Transverse colon (tissue), 4 donors: ENCODE measurements at regions not wholly inside any gene's neighbourhood (a gene's known extent, or its start where the extent isn't known, plus 50 kb on each side); places are given as distances from the start of the nearest gene placed in this dataset.

Source experiments
- DNase-seq: peaks from one replicate; pipeline ENCODE4 v3.0.0-alpha.2; 2019
- H3K27ac ChIP-seq, 4 donors: fragments of 200-600 bp; sonication (generic); 2 replicates each; pipeline ENCODE4 v1.5.1; 2016 to 2018; ENCODE audit warnings: inconsistent platforms in 4 of 4
- H3K27me3 ChIP-seq: fragments of 200-600 bp; sonication (generic); 2 replicates; pipeline ENCODE4 v1.5.1; 2017; ENCODE audit warnings: inconsistent platforms
- H3K36me3 ChIP-seq, 4 donors: fragments of 200-600 bp; sonication (generic); 2 replicates each; pipeline ENCODE4 v1.5.1; 2017 to 2019; ENCODE audit warnings: inconsistent platforms in 4 of 4
- H3K4me1 ChIP-seq, 4 donors: fragments of 200-600 bp; sonication (generic); 2 replicates each; pipeline ENCODE4 v1.5.1; 2017 to 2020; ENCODE audit warnings: inconsistent platforms in 4 of 4
- H3K4me3 ChIP-seq, 4 donors: fragments of 200-600 bp; sonication (generic); 1 replicate in 1 of 4; 2 replicates in 3 of 4; pipeline versions ENCODE4 v1.5.1 to v1.6.1; 2017 to 2019; ENCODE audit warnings: inconsistent platforms in 4 of 4
- H3K9me3 ChIP-seq, 2 donors: fragments of 200-600 bp; sonication (generic); 2 replicates each; pipeline ENCODE4 v1.5.1; 2017 to 2019; ENCODE audit warnings: inconsistent platforms in 2 of 2
- CTCF ChIP-seq, 5 experiments: fragments of 200-600 bp in 3 of 5; fragments of 450-650 bp in 2 of 5; sonication (generic) in 3 of 5; IDR thresholded peaks; 1 replicate in 2 of 5; 2 replicates in 3 of 5; pipeline ENCODE4 v1.5.1; 2016 to 2017; ENCODE audit warnings: antibody characterized with exemption in 5 of 5, inconsistent platforms in 3 of 5, mild to moderate bottlenecking in 2 of 5, moderate library complexity in 1 of 5
- EP300 ChIP-seq: sonication (generic); formaldehyde crosslinking; IDR thresholded peaks from one replicate; pipeline ENCODE4 v1.6.1; 2017; ENCODE audit warnings: antibody characterized with exemption, low read depth
- POLR2A ChIP-seq: fragments of 450-650 bp; IDR thresholded peaks from one replicate; pipeline ENCODE4 v1.6.1; 2016; ENCODE audit warnings: antibody characterized with exemption, mild to moderate bottlenecking, moderate library complexity
- POLR2AphosphoS5 ChIP-seq, 3 donors: sonication (generic); formaldehyde crosslinking; IDR thresholded peaks; one replicate each; pipeline ENCODE4 v1.6.1; 2016; ENCODE audit warnings: antibody characterized with exemption in 3 of 3
- WGBS, 2 donors: methylation state at CpG; one replicate each; pipeline ENCODE4 v1.1.5; 2018; ENCODE audit warnings: low coverage in 1 of 2; 5-methylcytosine and 5-hydroxymethylcytosine counted together
- in situ Hi-C, 4 donors: fragments of 200-750 bp; cut with MboI; loops; one replicate each; pipeline versions ENCODE4 v1.15.0 to v1.15.1; 2017; ENCODE audit warnings: low sequenced_read_pairs in 3 of 4, low pct_ligation_motif_present in 1 of 4, low pct_unique_long_range_greater_than_20kb in 1 of 4
- intact Hi-C: fragments of 100-400 bp; cut with DNase I; formaldehyde crosslinking; loops from one replicate; pipeline ENCODE4 v1.15.1; 2023; ENCODE audit warnings: low total_unique reads

- TF ChIP-seq CTCF (IDR thresholded peaks at IDR 0.05) = no peak
- Histone ChIP-seq H3K9me3 (no peaks in the 10 kb centered on the region), H3K36me3 (no peaks in the 10 kb centered on the region), H3K27ac (no peak overlapping the region), H3K4me1 (no peaks in the 10 kb centered on the region), H3K27me3 (no peaks in the 10 kb centered on the region), H3K4me3 (no peak overlapping the region)
- in situ Hi-C loops (no loop called here), intact Hi-C loops (no loop called here)
- DNase-seq = no peak
- 80 to 82% methylated on average over 2 of the region's 2 CpGs for WGBS, 2 donors
These were observed 342.5 kb downstream of the CENPW start for GRCh38 chr6:126682440-126682839.

- Histone ChIP-seq H3K27me3 (no peaks in the 10 kb centered on the region), H3K9me3 (no peaks in the 10 kb centered on the region), H3K27ac (no peak overlapping the region), H3K4me1 (no peaks in the 10 kb centered on the region), H3K4me3 (no peak overlapping the region), H3K36me3 (no peaks in the 10 kb centered on the region)
- WGBS, 2 donors = 17 to 44% methylated on average over 1 of the region's 1 CpG
- DNase-seq = no peak
- TF ChIP-seq POLR2A (no peak), CTCF (IDR thresholded peaks at IDR 0.05) (no peak), POLR2AphosphoS5 (IDR thresholded peaks at IDR 0.05) (no peak), EP300 (no peak)
- in situ Hi-C loops (no loop called here), intact Hi-C loops (no loop called here)
These were observed 345.3 kb downstream of the CENPW start for GRCh38 chr6:126685182-126685581.

- no peak for DNase-seq
- Histone ChIP-seq H3K9me3 (no peaks in the 10 kb centered on the region), H3K27ac (no peak overlapping the region), H3K4me1 (no peaks in the 10 kb centered on the region), H3K4me3 (no peak overlapping the region), H3K36me3 (no peaks in the 10 kb centered on the region), H3K27me3 (no peaks in the 10 kb centered on the region)
- in situ Hi-C loops = no loop called here
- intact Hi-C loops = no loop called here
- whole genome bisulfite sequencing, 2 donors = 55 to 56% methylated on average over 5 of the region's 5 CpGs
- no peak for TF ChIP-seq CTCF (IDR thresholded peaks at IDR 0.05)
- TF ChIP-seq POLR2AphosphoS5 (IDR thresholded peaks at IDR 0.05) = no peak
These were observed 357.2 kb downstream of the CENPW start for GRCh38 chr6:126696921-126697693.

GRCh38 chr6:126698732-126699240 lies 358.9 kb downstream of the CENPW start:
- in situ Hi-C loops (no loop called here), intact Hi-C loops (no loop called here)
- Histone ChIP-seq H3K4me3 (no peak overlapping the region), H3K36me3 (no peaks in the 10 kb centered on the region), H3K27me3 (no peaks in the 10 kb centered on the region), H3K4me1 (no peaks in the 10 kb centered on the region), H3K27ac (no peak overlapping the region), H3K9me3 (no peaks in the 10 kb centered on the region)
- DNase-seq = no peak
- 42 to 56% methylated on average over 3 of the region's 3 CpGs for WGBS, 2 donors
- TF ChIP-seq CTCF (IDR thresholded peaks at IDR 0.05) = no peak
- TF ChIP-seq POLR2AphosphoS5 (IDR thresholded peaks at IDR 0.05) = no peak
- TF ChIP-seq POLR2A = no peak
- no peak for TF ChIP-seq EP300
